ENCODE measurements at regions not wholly inside any gene's neighbourhood (a gene's known extent, or its start where the extent isn't known, plus 50 kb on each side); places are given as distances from the start of the nearest gene placed in this dataset.

DNA sequence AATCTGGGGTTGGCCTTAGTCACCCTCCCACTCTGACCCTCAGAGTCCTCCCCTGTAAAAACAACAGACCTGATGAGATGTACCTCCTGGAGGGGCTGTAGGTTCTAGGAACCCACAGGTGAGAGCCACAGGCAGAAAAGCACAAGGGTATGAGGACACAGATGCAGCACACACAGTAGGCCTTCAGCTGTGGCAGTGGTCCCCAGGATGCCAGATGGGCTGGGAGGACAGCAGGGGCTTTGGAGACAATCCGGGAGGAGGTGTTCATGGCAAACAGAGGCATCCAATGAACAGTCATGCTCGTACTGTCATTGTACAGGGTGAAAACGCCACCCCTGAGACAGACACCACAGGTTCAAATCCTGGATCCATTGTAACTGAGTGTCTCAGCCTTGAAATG lies 463.1 kb downstream of the MATN1 start:
- DNase-seq, result no peak

GRCh38 chr1:30259631-30260030 lies 463.8 kb downstream of the MATN1 start:
- no peak for DNase-seq

GRCh38 chr1:30258876-30259275 lies 464.5 kb downstream of the MATN1 start:
- no peak for DNase-seq

GRCh38 chr1:30258471-30258870 lies 464.9 kb downstream of the MATN1 start:
- no peak for DNase-seq

DNA sequence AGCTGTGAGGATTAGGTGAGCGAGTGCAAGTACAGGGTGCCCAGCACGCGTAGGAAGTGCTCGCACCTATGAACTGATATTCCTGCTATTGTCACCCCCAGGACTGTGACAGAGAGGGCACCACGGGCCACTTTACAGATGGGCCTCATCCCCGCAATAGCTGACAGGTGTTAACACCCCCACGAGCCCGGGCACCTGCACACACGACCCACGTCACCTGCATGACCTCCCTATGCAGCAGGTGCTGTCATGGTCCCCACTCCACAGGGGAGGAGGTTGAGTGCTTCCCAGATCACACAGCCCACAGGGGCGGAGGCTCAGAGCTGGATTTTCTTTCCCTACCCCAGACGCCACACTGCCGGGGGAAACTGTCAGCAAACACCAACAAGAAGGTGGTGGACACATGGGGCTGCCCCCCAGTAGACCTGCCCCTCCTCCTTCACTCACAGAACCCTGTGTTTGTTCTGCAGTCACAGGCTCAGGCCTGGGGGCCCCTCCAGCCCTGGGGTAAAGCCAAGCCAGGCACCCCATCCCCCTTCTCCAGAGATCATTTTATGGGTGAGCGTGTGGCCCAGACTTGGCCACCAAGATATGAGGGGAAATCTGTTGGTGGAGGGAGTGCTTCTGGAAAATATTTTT lies 465.5 kb downstream of the MATN1 start:
- DNase-seq, result no peak

GRCh38 chr1:30257322-30257721 lies 466.1 kb downstream of the MATN1 start:
- DNase-seq, result no peak

DNA sequence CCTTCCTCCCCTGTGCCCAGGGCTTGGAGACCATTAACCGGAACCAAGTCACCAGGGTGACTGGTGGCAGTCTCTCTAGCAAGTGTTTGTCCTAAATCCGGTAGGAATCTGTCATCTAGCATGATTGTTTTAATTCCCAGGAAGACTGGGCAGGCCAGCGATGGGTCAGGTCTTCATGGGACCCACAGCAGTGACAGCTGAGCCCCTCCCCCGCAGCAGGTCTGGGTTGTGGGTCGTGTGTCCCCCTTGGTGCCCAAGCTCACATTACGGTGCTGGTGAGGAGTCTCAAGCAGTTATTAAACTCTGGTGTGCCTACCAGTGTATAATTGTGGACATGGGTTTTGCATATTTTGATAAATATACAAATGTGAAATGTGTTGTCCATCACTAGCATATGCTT lies 466.5 kb downstream of the MATN1 start:
- DNase-seq, result no peak

GRCh38 chr1:30255111-30255724 lies 468.2 kb downstream of the MATN1 start:
- no peak for DNase-seq

- no peak for DNase-seq
Measured at GRCh38 chr1:30253807-30254440, 469.5 kb downstream of the MATN1 start.

DNA sequence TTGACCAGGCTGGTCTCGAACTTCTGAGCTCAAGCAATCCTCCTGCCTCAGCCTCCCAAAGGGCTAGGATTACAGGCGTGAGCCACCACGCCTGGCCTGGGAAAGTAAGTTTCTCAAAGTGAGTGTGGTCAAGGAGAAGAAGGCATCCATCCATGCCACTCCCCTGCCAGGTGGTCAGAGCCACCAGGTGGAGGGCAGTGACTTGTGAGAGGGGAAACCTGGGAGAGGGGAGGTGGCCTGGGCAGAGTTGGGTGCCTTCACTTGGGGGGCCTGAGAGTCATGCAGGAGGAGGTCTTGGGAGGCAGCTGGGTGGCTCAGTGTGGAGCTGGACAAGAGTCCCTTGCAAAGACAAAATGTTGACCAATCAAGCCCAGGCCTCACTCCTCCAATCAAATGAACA lies 470.0 kb downstream of the MATN1 start:
- no peak for DNase-seq

DNA sequence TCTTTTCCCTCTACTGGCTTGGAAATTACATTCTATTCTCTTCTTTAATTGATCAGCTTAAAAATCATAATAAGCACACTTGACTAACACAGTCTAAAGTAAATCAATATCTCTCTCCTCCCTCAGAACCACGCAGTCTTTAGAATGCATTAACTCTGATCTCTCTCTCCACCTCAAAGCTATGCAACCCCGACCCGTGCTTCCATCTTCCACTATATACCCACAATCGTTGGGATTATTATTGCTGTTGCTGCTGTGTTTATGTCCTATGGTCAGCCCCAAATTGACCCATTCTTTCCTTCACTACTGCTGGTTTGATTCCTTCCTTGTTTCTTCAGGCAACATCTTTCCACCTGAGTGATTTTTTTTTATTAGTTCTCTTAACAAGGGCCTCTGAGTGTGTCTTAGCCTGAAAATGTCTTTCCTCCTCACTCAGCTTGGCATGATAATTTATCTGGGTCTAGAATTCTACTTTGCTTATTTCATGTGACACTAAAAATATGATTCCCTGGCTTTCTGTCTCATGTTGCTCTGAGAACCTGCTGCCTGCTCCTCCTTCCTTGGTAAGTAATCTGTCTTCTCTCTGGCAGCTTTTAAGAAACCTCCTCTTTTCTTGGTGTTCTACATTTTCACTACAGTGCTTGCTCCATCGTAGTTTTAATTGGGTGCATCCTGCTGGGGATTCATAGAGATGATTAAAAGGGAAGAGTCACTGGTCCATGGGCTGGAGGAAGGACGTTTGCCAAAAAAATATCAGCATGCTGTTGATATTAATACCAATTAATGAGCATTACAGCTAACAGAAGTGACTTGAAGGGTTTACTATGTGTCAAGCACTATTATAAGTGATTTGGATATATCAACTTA lies 472.2 kb downstream of the MATN1 start:
- DNase-seq, result no peak

GRCh38 chr1:30250338-30250983 lies 472.9 kb downstream of the MATN1 start:
- no peak for DNase-seq

- no peak for DNase-seq
Measured at GRCh38 chr1:30249446-30250337, 473.7 kb downstream of the MATN1 start.

- DNase-seq, result no peak
Measured at GRCh38 chr1:30248774-30249173, 474.6 kb downstream of the MATN1 start.

DNA sequence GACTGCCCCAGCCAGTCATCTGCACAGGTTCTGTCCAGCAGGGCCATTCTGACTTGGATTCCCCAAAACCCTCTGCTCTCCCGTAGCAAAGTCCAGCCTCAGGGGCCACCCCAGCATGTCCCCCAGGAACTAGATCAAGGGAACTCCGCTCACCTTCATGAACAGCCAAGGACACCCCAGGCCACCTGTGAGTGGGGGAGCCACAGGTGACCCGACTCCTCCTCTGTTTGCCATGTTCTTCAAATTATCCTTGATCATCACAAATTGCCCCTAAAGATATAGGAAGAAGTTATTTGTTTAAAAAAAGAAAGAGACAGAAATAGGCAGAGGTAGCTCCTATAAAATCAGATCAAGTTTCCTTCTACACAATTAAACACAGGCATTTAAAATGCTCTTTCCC lies 475.0 kb downstream of the MATN1 start:
- no peak for DNase-seq

GRCh38 chr1:30244801-30245200 lies 478.6 kb downstream of the MATN1 start:
- DNase-seq, result no peak

DNA sequence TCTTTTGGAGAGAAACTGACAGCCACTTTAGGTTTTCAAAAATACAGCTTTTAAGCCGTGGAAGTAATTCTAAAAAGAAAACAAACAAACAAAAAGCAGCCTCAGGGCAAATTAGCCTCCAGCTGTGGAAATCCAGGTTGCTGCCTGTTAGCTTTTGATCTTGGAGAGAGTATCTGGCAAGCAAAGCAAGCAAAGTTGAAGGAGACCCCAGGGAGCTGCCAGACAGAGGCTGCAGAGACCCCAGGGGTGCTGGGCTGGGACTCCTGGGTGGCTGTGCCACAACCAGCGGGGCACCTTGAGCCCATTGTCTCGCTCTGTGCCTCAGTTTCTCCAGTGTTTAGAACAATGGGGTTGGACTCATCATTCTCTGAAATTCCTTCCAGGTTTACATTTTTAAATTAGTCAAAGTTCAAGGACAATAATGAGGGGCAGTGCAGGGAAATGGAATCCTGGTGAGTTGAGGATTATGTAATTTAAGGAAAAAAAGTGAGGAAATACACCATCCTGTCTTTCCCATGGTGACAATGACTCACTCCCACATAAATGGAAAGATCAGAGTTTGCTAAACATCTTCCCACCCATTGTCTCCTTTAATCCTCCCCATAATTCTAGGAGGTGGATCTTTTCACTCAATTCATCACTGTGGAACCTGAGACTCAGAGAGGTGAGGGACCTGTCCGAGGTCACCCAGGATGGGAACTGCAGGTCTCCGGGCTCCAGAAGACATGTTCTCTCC lies 480.5 kb downstream of the MATN1 start:
- DNase-seq, result no peak

- no peak for DNase-seq
Measured at GRCh38 chr1:30242168-30242567, 481.2 kb downstream of the MATN1 start.

- DNase-seq, result no peak
Measured at GRCh38 chr1:30241681-30242080, 481.7 kb downstream of the MATN1 start.

DNA sequence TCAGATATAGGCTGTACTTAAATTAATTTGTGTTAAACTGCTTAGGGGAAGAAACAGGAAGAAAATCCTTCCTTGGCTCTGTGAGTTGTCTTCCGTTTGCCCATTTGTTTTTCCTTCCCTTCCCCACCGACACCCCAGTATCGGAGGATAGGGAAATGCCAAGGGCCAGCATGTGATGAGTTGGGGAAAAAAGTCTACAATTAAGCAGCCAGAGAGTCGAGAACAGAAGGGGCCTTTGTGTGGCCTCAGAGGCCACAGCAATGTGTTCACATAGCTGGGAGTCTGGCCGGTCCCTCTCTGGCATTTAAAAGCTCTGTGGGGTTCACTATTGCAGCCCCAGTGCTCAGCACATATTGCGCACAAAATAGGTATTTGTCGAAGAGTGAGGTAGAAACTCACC lies 489.3 kb downstream of the MATN1 start:
- DNase-seq, result no peak

DNA sequence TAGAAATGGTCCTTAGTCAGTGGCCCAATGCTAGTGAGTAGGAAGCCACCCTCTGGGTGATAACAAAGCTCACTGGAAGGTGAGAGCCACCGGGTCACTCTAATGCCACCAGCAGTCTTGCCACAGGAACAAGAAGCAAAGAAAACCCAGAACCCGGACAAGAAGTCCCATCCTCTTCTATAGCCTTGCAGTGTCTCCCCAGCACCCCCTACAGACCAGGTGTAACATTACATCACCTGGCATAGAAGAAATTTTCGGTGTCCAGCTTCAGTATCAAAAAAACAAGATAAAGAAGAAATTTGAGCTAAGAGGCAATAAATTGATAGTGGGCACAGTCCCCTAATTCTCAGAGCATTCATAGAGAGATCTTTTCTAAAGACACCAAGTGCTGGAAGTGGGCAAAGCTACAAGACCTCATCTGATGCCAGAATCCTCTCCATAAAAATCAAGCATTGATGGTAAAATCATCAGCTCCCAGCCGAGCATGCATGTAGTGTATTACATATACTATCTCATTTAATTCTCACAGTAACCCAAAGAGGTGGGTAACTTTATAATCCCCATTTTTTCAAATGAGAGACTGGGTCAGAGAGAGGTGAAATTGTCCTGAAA lies 491.0 kb downstream of the MATN1 start:
- no peak for DNase-seq
